ENCODE measurements at regions not wholly inside any gene's neighbourhood (a gene's known extent, or its start where the extent isn't known, plus 50 kb on each side); places are given as distances from the start of the nearest gene placed in this dataset.

DNA sequence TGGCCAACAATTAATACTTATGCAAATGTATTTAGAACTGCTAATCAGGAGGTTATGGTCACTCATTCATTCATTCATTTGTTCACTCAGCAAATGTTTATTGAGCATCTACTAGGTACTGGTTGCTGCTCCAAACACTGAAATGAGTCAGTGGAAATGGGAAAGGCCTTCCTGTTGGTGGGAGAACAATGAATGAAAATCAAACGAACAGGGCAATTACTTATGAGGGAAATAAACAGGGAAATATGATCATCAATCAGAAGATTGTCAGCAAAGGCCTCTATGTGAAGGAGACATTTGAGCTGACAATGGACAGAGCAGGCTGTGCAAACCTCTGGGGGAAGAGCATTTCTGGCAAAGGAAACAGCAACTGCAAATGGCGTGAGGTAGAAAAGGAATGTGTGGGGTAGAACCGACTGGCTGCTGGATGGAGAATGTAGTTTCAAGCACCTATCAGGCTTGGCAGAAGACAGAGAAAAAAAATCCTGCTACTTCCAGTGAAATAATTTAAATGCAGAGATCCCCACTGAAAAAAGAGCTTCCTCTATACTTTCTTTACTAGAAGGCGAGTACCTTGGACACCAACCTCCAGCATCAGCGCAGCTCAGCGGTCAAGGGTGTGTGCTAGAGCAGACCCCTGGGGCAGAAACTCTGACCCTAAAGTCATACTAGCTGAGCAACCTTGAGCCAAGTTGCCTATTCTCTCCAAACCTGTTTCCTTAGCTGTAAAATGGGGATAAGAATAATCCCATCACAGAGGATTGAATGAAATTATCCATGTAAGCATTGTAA lies 108.8 kb upstream of the EEPD1 start:
- TF ChIP-seq, protein P1, sequence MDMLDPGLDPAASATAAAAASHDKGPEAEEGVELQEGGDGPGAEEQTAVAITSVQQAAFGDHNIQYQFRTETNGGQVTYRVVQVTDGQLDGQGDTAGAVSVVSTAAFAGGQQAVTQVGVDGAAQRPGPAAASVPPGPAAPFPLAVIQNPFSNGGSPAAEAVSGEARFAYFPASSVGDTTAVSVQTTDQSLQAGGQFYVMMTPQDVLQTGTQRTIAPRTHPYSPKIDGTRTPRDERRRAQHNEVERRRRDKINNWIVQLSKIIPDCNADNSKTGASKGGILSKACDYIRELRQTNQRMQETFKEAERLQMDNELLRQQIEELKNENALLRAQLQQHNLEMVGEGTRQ (IDR thresholded peaks at IDR 0.05) = no peak
- TF ChIP-seq, protein P2, sequence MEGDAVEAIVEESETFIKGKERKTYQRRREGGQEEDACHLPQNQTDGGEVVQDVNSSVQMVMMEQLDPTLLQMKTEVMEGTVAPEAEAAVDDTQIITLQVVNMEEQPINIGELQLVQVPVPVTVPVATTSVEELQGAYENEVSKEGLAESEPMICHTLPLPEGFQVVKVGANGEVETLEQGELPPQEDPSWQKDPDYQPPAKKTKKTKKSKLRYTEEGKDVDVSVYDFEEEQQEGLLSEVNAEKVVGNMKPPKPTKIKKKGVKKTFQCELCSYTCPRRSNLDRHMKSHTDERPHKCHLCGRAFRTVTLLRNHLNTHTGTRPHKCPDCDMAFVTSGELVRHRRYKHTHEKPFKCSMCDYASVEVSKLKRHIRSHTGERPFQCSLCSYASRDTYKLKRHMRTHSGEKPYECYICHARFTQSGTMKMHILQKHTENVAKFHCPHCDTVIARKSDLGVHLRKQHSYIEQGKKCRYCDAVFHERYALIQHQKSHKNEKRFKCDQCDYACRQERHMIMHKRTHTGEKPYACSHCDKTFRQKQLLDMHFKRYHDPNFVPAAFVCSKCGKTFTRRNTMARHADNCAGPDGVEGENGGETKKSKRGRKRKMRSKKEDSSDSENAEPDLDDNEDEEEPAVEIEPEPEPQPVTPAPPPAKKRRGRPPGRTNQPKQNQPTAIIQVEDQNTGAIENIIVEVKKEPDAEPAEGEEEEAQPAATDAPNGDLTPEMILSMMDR (IDR thresholded peaks at IDR 0.05) = no peak
- TF ChIP-seq RCOR1 (IDR thresholded peaks at IDR 0.05; ENCODE audit: low read depth, low read length) (no peak), JUN (IDR thresholded peaks at IDR 0.05) (no peak), RFX5 (IDR thresholded peaks at IDR 0.05) (no peak), MAZ (IDR thresholded peaks at IDR 0.05; ENCODE audit: borderline replicate concordance, low read depth, low read length) (no peak), ZFP36 (IDR thresholded peaks at IDR 0.05; ENCODE audit: borderline replicate concordance, partially characterized antibody) (no peak), ESRRA (IDR thresholded peaks at IDR 0.05; ENCODE audit: borderline replicate concordance, low read length) (no peak), CHD2 (IDR thresholded peaks at IDR 0.05; ENCODE audit: low read length, partially characterized antibody) (no peak)
- TF ChIP-seq, protein P3, sequence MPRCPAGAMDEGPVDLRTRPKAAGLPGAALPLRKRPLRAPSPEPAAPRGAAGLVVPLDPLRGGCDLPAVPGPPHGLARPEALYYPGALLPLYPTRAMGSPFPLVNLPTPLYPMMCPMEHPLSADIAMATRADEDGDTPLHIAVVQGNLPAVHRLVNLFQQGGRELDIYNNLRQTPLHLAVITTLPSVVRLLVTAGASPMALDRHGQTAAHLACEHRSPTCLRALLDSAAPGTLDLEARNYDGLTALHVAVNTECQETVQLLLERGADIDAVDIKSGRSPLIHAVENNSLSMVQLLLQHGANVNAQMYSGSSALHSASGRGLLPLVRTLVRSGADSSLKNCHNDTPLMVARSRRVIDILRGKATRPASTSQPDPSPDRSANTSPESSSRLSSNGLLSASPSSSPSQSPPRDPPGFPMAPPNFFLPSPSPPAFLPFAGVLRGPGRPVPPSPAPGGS (IDR thresholded peaks at IDR 0.05) = no peak
- TF ChIP-seq, protein P4, sequence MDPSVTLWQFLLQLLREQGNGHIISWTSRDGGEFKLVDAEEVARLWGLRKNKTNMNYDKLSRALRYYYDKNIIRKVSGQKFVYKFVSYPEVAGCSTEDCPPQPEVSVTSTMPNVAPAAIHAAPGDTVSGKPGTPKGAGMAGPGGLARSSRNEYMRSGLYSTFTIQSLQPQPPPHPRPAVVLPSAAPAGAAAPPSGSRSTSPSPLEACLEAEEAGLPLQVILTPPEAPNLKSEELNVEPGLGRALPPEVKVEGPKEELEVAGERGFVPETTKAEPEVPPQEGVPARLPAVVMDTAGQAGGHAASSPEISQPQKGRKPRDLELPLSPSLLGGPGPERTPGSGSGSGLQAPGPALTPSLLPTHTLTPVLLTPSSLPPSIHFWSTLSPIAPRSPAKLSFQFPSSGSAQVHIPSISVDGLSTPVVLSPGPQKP (IDR thresholded peaks at IDR 0.05; ENCODE audit: low read depth, low read length) = no peak
- TF ChIP-seq, protein P5, sequence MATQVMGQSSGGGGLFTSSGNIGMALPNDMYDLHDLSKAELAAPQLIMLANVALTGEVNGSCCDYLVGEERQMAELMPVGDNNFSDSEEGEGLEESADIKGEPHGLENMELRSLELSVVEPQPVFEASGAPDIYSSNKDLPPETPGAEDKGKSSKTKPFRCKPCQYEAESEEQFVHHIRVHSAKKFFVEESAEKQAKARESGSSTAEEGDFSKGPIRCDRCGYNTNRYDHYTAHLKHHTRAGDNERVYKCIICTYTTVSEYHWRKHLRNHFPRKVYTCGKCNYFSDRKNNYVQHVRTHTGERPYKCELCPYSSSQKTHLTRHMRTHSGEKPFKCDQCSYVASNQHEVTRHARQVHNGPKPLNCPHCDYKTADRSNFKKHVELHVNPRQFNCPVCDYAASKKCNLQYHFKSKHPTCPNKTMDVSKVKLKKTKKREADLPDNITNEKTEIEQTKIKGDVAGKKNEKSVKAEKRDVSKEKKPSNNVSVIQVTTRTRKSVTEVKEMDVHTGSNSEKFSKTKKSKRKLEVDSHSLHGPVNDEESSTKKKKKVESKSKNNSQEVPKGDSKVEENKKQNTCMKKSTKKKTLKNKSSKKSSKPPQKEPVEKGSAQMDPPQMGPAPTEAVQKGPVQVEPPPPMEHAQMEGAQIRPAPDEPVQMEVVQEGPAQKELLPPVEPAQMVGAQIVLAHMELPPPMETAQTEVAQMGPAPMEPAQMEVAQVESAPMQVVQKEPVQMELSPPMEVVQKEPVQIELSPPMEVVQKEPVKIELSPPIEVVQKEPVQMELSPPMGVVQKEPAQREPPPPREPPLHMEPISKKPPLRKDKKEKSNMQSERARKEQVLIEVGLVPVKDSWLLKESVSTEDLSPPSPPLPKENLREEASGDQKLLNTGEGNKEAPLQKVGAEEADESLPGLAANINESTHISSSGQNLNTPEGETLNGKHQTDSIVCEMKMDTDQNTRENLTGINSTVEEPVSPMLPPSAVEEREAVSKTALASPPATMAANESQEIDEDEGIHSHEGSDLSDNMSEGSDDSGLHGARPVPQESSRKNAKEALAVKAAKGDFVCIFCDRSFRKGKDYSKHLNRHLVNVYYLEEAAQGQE (IDR thresholded peaks at IDR 0.05) = no peak
